CD4-positive, CD25-positive, alpha-beta regulatory T cell (primary cell): ENCODE measurements at regions not wholly inside any gene's neighbourhood (a gene's known extent, or its start where the extent isn't known, plus 50 kb on each side); places are given as distances from the start of the nearest gene placed in this dataset.

Experiments used
- ATAC-seq, 2 donors: fragments of 150-1000 bp; cut with Tn5 transposase; one replicate each; pipeline ENCODE4 v1.10.0; 2021; ENCODE audit warnings: low read depth in 2 of 2, moderate number of reproducible peaks in 2 of 2, moderate library complexity in 1 of 2
- DNase-seq, 3 donors: peaks; one replicate each; pipeline versions ENCODE4 v3.0.0 to v3.0.0-alpha.2; 2012 to 2022; ENCODE audit warnings: mixed read lengths in 1 of 3
- H3K27ac ChIP-seq: one replicate; pipeline ENCODE4 v1.7.0; 2013; ENCODE audit warnings: mild to moderate bottlenecking, low read length; ENCODE audit not compliant: insufficient read depth, poor library complexity, severe bottlenecking
- H3K27me3 ChIP-seq: one replicate; pipeline ENCODE4 v1.7.0; 2013; ENCODE audit warnings: low read length; ENCODE audit not compliant: control insufficient read depth, insufficient read depth
- H3K36me3 ChIP-seq: one replicate; pipeline ENCODE4 v1.7.0; 2013; ENCODE audit warnings: mild to moderate bottlenecking, low read length, moderate library complexity; ENCODE audit not compliant: control insufficient read depth, insufficient read depth
- H3K4me1 ChIP-seq: 2 replicates; pipeline ENCODE4 v1.7.0; 2013; ENCODE audit warnings: mild to moderate bottlenecking, low read length; ENCODE audit not compliant: insufficient read depth, control insufficient read depth, poor library complexity, severe bottlenecking
- H3K4me3 ChIP-seq: one replicate; pipeline ENCODE4 v1.7.0; 2013; ENCODE audit warnings: low read depth, mild to moderate bottlenecking, low read length, moderate library complexity
- H3K9me3 ChIP-seq, 2 experiments: 1 replicate in 1 of 2; 2 replicates in 1 of 2; pipeline ENCODE4 v1.7.0; 2013; ENCODE audit warnings: low read length in 2 of 2, mild to moderate bottlenecking in 1 of 2, moderate library complexity in 1 of 2; ENCODE audit not compliant: control insufficient read depth in 2 of 2
- H3K27ac Mint-ChIP-seq, 3 donors: one replicate each; pipeline ENCODE4 v1.8.0; 2020 to 2022; ENCODE audit warnings: mild to moderate bottlenecking in 3 of 3, mixed read lengths in 3 of 3, moderate library complexity in 2 of 3
- H3K27me3 Mint-ChIP-seq: one replicate; pipeline ENCODE4 v1.8.0; 2022; ENCODE audit warnings: mild to moderate bottlenecking, mixed read lengths
- H3K36me3 Mint-ChIP-seq: one replicate; pipeline ENCODE4 v1.8.0; 2020; ENCODE audit warnings: mixed read lengths
- H3K4me1 Mint-ChIP-seq, 4 donors: one replicate each; pipeline ENCODE4 v1.8.0; 2020 to 2022; ENCODE audit warnings: mixed read lengths in 4 of 4, mild to moderate bottlenecking in 1 of 4
- H3K4me3 Mint-ChIP-seq, 4 donors: one replicate each; pipeline ENCODE4 v1.8.0; 2020 to 2022; ENCODE audit warnings: mild to moderate bottlenecking in 4 of 4, mixed read lengths in 4 of 4, moderate library complexity in 3 of 4
- H3K9me3 Mint-ChIP-seq, 7 donors: one replicate each; pipeline ENCODE4 v1.8.0; 2020 to 2022; ENCODE audit warnings: mixed read lengths in 7 of 7, mild to moderate bottlenecking in 3 of 7, moderate library complexity in 2 of 7

DNA sequence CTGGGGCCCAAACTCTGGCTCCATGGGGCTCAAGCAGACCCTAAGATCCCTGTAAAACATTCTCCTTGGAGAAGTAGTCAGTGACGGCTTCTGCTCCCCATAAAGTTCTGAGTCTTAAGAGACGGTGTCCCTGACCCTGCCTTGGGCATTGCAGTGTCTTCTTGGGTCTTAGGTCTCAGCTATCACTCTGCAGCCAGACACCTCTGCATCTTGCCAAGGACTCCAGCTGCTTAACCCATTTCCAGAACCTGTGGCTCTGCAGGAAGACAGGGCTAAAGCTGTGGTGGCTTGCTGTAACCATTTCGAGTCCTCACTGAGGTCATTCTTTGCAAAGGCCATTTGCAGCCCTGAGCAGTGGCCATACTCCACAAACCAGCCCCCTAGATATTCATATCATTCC, 337.1 kb upstream of the ZMIZ1 start:
- no peaks in the 10 kb centered on the region for H3K36me3 Mint-ChIP-seq
- no peaks in the 10 kb centered on the region for H3K4me1 Mint-ChIP-seq
- DNase-seq (no peak), ATAC-seq (no peak)
- no peak overlapping the region for H3K4me3 Mint-ChIP-seq
- H3K9me3 Mint-ChIP-seq, result no peaks in the 10 kb centered on the region
- Histone ChIP-seq H3K27ac (no peak overlapping the region), H3K4me1 (no peaks in the 10 kb centered on the region), H3K4me3 (no peak overlapping the region), H3K36me3 (no peaks in the 10 kb centered on the region), H3K27me3 (no peaks in the 10 kb centered on the region), H3K9me3 (no peaks in the 10 kb centered on the region)
- no peak overlapping the region for H3K27ac Mint-ChIP-seq
- peaks cover 7% of the 10 kb centered on the region for H3K27me3 Mint-ChIP-seq

DNA sequence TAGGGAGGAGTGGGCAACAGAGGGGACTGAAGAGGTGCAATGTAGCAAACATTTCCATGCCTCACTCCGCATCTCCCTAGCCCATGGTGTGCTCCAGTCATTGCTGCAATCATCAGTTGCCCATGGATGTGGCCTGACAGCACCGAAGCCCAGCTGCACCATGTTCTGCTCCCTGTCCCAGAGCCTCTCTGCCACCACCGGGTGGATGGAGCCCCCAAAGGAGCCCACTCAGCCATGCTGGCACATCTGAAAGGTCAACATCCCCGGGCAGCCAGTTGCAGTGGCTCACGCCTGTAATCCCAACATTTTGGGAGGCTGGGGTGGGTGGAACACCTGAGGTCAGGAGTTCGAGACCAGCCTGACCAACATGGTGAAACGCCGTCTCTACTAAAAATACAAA, 336.4 kb upstream of the ZMIZ1 start:
- H3K4me3 ChIP-seq, result no peak overlapping the region
- H3K4me1 ChIP-seq, result no peaks in the 10 kb centered on the region
- Mint-ChIP-seq H3K4me3 (no peak overlapping the region), H3K4me1 (no peaks in the 10 kb centered on the region), H3K27ac (no peak overlapping the region), H3K27me3 (peaks cover 7% of the 10 kb centered on the region), H3K36me3 (no peaks in the 10 kb centered on the region), H3K9me3 (no peaks in the 10 kb centered on the region)
- ATAC-seq (no peak), DNase-seq (no peak)
- no peaks in the 10 kb centered on the region for H3K27me3 ChIP-seq
- no peak overlapping the region for H3K27ac ChIP-seq
- H3K9me3 ChIP-seq, result no peaks in the 10 kb centered on the region
- no peaks in the 10 kb centered on the region for H3K36me3 ChIP-seq

DNA sequence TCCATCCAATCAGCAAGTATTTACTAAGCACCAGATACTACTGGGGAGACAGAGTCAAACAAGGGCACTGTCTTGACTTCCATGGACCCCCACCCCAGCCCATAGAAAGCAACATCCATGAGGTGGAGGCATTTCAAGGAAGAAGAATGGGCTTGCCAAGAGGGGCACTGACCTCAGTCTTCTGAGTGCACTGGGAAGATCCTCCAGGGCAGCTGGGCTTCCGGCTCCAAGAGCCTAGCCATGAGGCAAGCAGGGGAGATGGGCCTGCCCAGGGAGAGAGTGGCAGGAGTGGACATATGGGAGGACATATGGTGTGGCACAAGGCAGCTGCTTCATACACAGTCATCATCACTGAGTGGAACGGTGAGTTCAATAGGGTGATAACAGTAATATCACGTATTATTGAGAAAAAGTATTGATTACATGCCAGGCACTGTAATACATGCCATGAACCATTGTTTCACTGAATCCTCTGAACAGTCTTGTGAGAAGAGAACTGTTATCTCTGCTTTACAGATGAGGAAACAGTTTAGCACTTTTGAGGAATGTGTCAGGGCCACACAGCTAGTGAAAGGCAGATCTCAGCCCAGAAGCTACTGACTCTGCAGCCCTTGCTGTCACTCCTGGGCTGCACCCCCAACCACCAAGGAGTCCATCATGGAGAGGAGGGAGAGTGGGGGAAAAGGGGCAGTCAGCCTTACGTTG, 331.7 kb upstream of the ZMIZ1 start:
- Histone ChIP-seq H3K4me1 (no peaks in the 10 kb centered on the region), H3K27me3 (no peaks in the 10 kb centered on the region), H3K4me3 (no peak overlapping the region), H3K36me3 (no peaks in the 10 kb centered on the region), H3K9me3 (no peaks in the 10 kb centered on the region), H3K27ac (no peak overlapping the region)
- H3K27ac Mint-ChIP-seq, result no peak overlapping the region
- DNase-seq (no peak), ATAC-seq (no peak)
- no peak overlapping the region for H3K4me3 Mint-ChIP-seq
- H3K4me1 Mint-ChIP-seq, result no peaks in the 10 kb centered on the region
- no peaks in the 10 kb centered on the region for H3K9me3 Mint-ChIP-seq
- no peaks in the 10 kb centered on the region for H3K36me3 Mint-ChIP-seq
- peaks cover 17% of the 10 kb centered on the region for H3K27me3 Mint-ChIP-seq

DNA sequence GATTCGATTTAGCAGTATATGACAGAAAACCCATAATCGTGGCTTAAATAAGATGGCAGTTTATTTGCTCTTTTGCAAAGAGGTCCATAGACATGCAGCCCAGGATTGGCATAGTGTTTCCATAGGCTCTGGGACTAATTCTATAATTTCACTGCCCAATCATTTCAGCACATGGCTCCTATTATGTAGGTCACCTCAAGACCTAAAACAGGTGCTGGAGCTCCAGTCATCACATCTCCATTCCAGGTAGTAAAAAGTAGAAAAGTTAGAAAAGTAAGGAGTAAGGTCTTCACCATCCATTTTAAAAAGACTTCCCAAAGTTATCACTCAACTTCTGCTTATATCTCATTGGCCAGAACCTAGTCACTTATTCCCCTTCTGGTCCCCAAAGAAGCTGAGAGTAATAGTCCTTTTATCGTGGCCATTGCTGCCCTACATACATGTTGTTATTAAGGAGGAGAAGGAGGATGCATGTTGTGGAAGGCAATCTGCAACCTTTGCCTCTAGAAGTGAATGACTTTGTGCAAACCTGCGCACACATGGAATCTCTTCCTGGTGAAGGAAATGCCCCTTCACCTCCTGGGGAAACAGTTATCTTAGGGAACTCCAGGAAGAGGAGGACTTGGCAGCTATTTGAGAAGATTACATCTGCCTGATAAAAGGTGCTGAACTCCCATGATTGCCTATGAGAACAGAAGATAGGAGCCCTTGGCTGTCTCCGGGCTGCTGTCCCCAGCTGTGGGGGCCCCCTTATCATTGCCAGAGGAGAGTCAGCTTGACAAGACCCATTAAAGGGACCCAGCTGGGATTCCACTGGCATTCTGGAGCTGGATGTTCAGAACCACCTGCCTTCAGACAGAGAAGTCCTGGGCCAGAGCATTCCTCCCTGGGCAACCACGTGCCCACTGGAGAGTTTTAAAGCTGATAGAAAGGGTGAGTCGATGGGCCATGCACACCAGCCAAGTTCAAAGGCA, 330.6 kb upstream of the ZMIZ1 start:
- Mint-ChIP-seq H3K27ac (no peak overlapping the region), H3K27me3 (peaks cover 17% of the 10 kb centered on the region), H3K9me3 (no peaks in the 10 kb centered on the region), H3K36me3 (no peaks in the 10 kb centered on the region), H3K4me1 (peaks cover 0 to 8% (median 0%) of the 10 kb centered on the region in 4 donors), H3K4me3 (no peak overlapping the region)
- no peak for DNase-seq
- H3K4me3 ChIP-seq, result no peak overlapping the region
- no peaks in the 10 kb centered on the region for H3K9me3 ChIP-seq
- no peaks in the 10 kb centered on the region for H3K27me3 ChIP-seq
- H3K36me3 ChIP-seq, result no peaks in the 10 kb centered on the region
- ATAC-seq, result no peak
- H3K27ac ChIP-seq, result no peak overlapping the region
- H3K4me1 ChIP-seq, result no peaks in the 10 kb centered on the region

DNA sequence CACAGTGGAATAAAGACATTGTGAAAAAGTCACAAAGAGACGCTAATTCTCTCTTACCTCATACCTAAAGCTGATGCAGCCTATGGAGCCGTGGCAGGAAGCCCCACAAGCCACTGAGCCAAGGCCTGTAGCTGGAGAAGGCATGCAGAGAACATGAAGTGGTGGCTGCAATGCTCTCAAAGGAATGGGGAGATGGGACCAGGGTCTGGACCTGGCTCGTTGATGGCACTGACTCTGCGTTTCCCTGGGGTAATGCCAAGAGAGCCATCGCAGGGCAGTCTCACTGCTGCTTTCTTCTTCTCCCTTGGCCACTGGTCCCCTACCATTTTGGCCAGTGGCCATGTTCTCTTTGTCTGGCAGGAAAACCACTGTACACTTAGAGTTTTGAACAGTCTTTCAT, 329.9 kb upstream of the ZMIZ1 start:
- H3K27ac Mint-ChIP-seq, result no peak overlapping the region
- H3K4me1 Mint-ChIP-seq, result peaks cover 0 to 12% (median 0%) of the 10 kb centered on the region in 4 donors
- Histone ChIP-seq H3K36me3 (no peaks in the 10 kb centered on the region), H3K4me1 (no peaks in the 10 kb centered on the region), H3K27ac (no peak overlapping the region), H3K27me3 (no peaks in the 10 kb centered on the region), H3K4me3 (no peak overlapping the region), H3K9me3 (no peaks in the 10 kb centered on the region)
- H3K4me3 Mint-ChIP-seq, result no peak overlapping the region
- no peaks in the 10 kb centered on the region for H3K9me3 Mint-ChIP-seq
- H3K27me3 Mint-ChIP-seq, result peaks cover 17% of the 10 kb centered on the region
- no peak for DNase-seq
- no peaks in the 10 kb centered on the region for H3K36me3 Mint-ChIP-seq
- no peak for ATAC-seq

DNA sequence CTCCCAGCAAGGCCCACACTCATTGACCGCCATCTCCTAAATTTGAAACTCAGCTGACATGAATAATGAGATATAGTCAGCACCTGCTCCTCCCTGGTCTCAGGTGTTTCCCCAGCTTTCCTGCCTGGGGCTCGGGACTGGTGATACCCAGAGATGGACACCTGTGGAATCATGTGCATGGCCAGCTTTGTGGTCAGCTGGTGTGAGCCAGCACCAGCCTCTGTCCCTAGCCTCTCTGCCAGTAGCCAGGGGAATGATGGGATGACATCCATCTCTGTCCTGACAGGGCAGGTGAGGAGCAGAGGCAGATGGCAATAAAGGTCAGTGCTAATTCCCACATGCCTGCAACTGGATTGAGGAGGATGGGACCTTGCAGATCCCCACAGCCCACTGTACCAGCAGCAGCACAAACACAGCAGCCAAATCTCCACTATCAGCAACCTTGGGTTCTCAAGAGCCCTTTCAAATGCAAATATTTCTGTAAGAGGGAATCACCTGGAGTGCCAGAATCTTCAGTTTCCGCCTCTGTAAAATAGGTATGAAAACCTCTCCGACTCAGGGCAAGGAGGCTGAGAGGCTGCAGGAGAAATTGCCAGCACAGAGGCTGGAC, 329.2 kb upstream of the ZMIZ1 start:
- Mint-ChIP-seq H3K4me1 (peaks cover 0 to 12% (median 0%) of the 10 kb centered on the region in 4 donors), H3K27me3 (peaks cover 17% of the 10 kb centered on the region), H3K27ac (no peak overlapping the region), H3K4me3 (no peak overlapping the region), H3K9me3 (no peaks in the 10 kb centered on the region), H3K36me3 (no peaks in the 10 kb centered on the region)
- Histone ChIP-seq H3K4me1 (no peaks in the 10 kb centered on the region), H3K36me3 (no peaks in the 10 kb centered on the region), H3K27me3 (no peaks in the 10 kb centered on the region), H3K4me3 (no peak overlapping the region), H3K9me3 (no peaks in the 10 kb centered on the region), H3K27ac (no peak overlapping the region)
- DNase-seq (no peak), ATAC-seq (no peak)

DNA sequence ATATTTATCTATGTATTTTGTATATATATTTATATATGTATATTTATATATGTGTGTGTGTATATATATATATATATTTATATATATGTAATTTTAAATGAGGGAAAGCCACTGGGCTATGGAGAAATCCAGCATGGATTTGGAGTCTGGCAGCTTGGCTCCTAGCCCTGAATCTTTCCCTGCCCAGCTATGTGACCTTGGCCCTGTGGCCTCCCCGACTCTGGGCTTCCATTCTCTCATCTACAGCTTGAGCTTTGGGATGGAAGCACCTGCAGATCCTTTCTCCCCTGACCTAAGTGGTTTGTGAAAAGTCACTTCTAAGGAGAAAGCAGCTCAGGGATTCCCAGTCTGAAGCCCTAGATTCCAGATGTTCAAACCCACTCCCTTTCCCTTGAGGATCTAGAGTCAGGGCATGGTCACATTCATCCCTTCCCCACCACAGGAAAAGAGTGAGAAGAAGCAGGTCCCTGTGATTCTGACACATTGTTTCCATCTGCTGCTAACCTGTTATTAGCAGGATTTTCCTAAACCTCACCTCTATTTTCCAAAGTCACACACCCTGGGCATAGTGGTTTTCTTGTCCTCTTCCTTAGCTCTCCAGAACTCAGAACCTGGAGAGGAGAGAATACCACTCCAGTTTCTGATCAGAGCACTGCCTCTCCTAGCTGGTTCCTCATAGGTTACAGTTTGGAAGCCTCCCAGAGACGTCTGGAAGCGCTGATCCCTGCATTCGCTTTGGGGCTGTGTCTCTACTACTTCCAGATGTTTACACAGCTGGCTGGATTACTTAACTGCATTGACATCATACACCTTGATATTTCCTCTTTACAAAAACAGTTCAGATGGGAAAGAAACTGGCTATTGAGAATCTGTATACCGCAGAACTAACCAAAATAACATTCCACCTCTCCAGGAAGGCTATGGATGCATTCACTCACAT, 327.5 kb upstream of the ZMIZ1 start:
- Mint-ChIP-seq H3K27me3 (peaks cover 10% of the 10 kb centered on the region), H3K4me1 (peaks cover 0 to 12% (median 0%) of the 10 kb centered on the region in 4 donors), H3K36me3 (no peaks in the 10 kb centered on the region), H3K9me3 (no peaks in the 10 kb centered on the region), H3K27ac (no peak overlapping the region), H3K4me3 (peak overlapping the region in 1 of 4 donors; percentile 48)
- no peak for DNase-seq
- H3K27ac ChIP-seq, result no peak overlapping the region
- no peaks in the 10 kb centered on the region for H3K9me3 ChIP-seq
- no peaks in the 10 kb centered on the region for H3K36me3 ChIP-seq
- no peak for ATAC-seq
- no peaks in the 10 kb centered on the region for H3K4me1 ChIP-seq
- H3K27me3 ChIP-seq, result no peaks in the 10 kb centered on the region
- H3K4me3 ChIP-seq, result no peak overlapping the region
